GM10266 (cell line): ENCODE measurements at regions not wholly inside any gene's neighbourhood (a gene's known extent, or its start where the extent isn't known, plus 50 kb on each side); places are given as distances from the start of the nearest gene placed in this dataset.

Experiments used
- DNase-seq: peaks from one replicate; pipeline ENCODE4 v3.0.0; 2012; ENCODE audit errors: extremely low spot score
- TF ChIP-seq, protein P1 (sequence below): IDR thresholded peaks from 2 replicates; pipeline ENCODE4 v1.5.1; 2012; ENCODE audit warnings: mild to moderate bottlenecking, low read depth; ENCODE audit not compliant: control insufficient read depth, insufficient read depth; ENCODE audit errors: missing control alignments

DNA sequence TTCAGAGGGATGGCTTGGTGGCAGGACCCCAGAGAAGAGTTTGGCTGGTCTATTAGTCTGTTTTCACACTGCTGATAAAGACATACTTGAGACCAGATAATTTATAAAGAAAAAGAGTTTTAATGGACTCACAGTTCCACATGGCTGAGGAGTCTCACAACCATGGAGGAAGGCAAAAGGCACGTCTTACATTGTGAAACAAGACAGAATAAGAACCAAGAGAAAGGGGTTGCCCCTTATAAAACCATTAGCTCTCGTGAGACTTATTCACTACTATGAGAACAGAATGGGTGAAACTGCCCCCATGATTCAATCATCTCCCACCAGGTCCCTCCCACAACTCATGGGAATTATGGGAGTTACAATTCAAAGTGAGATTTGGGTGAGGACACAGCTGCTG, 78.5 kb upstream of the SSTR1 start:
- TF ChIP-seq, protein P1, sequence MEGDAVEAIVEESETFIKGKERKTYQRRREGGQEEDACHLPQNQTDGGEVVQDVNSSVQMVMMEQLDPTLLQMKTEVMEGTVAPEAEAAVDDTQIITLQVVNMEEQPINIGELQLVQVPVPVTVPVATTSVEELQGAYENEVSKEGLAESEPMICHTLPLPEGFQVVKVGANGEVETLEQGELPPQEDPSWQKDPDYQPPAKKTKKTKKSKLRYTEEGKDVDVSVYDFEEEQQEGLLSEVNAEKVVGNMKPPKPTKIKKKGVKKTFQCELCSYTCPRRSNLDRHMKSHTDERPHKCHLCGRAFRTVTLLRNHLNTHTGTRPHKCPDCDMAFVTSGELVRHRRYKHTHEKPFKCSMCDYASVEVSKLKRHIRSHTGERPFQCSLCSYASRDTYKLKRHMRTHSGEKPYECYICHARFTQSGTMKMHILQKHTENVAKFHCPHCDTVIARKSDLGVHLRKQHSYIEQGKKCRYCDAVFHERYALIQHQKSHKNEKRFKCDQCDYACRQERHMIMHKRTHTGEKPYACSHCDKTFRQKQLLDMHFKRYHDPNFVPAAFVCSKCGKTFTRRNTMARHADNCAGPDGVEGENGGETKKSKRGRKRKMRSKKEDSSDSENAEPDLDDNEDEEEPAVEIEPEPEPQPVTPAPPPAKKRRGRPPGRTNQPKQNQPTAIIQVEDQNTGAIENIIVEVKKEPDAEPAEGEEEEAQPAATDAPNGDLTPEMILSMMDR: no peak
- DNase-seq: no peak

DNA sequence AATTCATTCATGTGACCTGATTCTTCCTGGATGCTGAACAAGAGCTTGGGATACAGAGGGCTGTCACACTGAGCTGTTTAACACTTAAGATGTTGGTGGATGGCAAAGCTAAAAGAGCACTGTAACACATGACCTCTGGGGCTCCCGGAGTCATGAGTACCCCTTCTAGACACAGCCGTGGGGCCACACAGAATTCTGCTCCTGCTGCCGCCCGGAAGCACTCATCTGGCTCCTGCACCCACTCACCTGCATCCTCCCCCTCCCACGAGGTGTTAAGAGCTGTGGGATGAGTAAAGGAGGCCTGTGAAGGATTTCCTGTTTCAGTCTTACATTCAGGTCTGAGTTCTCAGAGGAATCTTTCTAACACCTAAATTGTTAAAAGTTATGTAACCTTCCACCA, 78.0 kb upstream of the SSTR1 start:
- TF ChIP-seq, protein P1: no peak

DNA sequence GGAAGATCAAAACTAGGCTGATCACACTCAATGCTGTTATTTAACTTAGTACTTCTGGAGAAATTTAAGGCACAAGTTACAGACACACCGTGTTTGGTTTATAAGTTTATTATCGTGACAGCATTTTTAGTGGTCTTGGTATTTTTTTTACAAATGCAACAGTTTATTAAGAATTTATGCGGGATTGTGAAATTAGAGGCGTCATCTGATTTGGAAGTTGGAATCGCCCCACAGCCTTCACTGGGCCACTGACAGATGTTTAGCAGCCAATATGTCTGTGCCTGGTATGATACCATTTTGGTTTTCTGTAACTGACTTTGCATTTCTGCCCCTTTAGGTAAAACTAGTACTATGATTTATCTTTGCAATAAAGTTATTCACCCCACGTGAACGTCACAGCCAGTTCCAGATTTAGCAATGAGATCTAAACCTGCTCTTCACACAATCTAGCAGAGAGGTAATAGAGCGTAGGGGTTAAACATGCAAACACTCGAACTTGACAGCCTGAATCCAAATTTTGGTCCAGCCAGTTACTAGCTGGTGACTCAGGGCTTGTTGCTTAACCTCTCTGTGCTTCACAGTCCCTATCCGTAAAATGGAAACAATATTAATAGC, 73.2 kb upstream of the SSTR1 start:
- TF ChIP-seq, protein P1: no peak
- no peak for DNase-seq

More for the DNA sequence above, 78.0 kb upstream of the SSTR1 start:
- no peak for DNase-seq

DNA sequence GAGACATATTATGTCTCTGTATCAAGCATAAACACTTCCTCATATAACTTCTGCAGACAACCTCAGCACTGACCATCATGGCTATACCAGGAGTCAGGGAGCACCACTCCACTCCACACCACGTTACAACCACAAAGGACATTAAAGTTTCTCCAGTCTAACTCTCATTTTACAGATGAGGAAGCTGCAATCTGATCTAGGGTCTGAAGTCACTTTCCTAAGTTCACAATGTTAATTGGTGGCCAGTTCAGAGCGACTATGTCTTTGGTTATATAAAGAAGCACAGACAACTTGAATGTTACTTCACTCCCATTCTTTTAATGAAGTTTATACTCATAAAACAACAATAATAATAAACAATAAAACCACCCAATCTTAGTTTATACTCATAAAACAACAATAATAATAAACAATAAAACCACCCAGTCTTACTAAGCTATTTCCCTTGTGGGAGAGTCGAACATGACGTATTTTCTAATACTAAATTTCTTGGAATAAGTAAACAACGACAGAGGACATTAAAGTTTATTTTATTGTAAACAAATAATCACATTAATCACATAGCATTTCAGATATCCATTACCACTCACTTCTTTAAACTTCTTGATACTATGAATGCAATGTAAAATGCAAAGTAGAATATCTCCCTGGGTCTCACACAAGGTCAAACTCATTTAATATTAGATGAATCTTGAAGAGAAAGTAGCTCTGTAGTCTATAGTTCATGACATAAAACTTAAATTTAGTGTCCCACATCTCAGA, 72.4 kb upstream of the SSTR1 start:
- DNase-seq: no peak
- TF ChIP-seq, protein P1: no peak

DNA sequence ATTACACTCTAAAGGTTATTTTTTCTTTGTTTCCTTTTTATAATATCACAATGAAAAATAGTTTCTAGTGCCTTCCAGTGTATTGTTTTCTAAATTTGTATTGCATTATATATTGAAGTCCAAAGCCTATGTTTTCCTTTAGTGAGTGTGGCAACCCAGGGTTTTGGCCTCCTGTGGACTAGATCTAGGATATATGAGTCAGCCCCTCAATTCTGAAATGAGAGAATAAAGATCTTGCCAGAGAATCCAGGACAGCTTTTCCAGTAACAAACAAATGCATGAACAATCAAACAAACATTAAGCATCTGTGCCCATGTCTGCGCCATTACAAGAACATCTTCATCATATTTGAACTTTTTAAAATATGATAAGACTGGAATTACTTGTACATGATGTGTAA, 70.7 kb upstream of the SSTR1 start:
- DNase-seq: no peak
- TF ChIP-seq, protein P1: no peak

DNA sequence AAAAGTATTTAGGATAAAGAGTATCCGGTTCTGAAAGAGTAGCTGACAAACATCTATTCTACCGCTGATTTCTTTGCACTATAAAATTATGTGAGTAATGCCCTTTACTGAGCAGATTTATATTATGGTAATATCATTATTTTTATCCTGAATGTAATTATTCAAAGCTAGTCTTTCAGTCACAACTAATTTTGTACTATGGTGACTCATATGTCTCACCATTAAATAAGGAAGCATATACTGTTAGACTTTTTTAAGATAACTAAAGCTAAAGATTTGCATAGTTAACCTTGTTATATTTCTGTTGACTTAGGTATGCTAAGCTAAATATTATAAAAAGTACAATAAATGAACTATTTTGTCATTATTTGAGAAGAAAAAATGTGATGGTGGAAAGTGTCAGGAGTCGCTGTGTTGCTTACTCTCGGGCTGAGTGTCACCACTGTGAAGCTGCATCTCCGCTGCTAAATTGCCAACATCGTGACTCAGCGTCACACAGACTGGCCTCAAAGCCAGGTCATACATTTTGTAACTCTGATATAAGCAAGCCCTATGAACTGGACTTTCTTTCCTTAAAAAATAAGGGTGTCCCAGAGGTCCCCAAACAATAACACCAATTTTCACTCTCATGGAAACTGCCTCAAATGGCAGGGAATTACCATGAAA, 69.1 kb upstream of the SSTR1 start:
- TF ChIP-seq, protein P1: no peak
- DNase-seq: no peak

DNA sequence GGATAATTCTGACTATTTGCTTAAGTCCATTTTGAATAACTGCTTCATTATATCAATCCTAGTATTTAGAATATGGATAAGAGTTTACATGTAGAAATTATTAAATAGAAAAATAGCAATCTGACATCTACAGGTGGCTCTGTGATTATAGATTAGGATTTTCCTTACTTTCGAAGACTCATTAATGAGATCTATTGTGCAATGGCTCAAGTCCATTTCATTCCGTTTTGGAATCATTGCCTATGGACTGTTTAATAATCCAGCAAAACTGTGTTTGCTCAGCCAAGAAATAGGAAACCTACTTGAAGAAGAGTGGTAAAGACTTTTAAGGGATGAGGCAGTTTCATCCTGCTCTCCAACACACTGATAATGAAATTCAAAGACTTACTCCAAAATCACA, 67.8 kb upstream of the SSTR1 start:
- TF ChIP-seq, protein P1: no peak
- no peak for DNase-seq
